OCI-LY1 (cell line): ENCODE measurements at regions not wholly inside any gene's neighbourhood (a gene's known extent, or its start where the extent isn't known, plus 50 kb on each side); places are given as distances from the start of the nearest gene placed in this dataset.

Source experiments
- EZH2 ChIP-seq: fragments of 200-600 bp; sonication (generic), shearing (Covaris generic); IDR thresholded peaks from 2 replicates; pipeline ENCODE4 v1.8.0; 2017; ENCODE audit warnings: borderline replicate concordance, mixed run types, mild to moderate bottlenecking, antibody characterized with exemption, low read length, moderate library complexity, mixed read lengths
- TF ChIP-seq, protein P1 (sequence below): fragments of 200-600 bp; sonication (generic), shearing (Covaris generic); IDR thresholded peaks from 2 replicates; pipeline ENCODE4 v1.5.1; 2017; ENCODE audit warnings: mild to moderate bottlenecking, antibody characterized with exemption, low read length, moderate library complexity, mixed read lengths

- TF ChIP-seq, protein P1, sequence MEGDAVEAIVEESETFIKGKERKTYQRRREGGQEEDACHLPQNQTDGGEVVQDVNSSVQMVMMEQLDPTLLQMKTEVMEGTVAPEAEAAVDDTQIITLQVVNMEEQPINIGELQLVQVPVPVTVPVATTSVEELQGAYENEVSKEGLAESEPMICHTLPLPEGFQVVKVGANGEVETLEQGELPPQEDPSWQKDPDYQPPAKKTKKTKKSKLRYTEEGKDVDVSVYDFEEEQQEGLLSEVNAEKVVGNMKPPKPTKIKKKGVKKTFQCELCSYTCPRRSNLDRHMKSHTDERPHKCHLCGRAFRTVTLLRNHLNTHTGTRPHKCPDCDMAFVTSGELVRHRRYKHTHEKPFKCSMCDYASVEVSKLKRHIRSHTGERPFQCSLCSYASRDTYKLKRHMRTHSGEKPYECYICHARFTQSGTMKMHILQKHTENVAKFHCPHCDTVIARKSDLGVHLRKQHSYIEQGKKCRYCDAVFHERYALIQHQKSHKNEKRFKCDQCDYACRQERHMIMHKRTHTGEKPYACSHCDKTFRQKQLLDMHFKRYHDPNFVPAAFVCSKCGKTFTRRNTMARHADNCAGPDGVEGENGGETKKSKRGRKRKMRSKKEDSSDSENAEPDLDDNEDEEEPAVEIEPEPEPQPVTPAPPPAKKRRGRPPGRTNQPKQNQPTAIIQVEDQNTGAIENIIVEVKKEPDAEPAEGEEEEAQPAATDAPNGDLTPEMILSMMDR: no peak
- no peak for TF ChIP-seq EZH2
These were observed 439.6 kb downstream of the DYNC2H1 start for GRCh38 chr11:103548838-103549237.
